ENCODE measurements at regions not wholly inside any gene's neighbourhood (a gene's known extent, or its start where the extent isn't known, plus 50 kb on each side); places are given as distances from the start of the nearest gene placed in this dataset.
"Not testable (repeated sequence)": the region's sequence is repeated elsewhere in the genome, so short reads cannot be mapped to it uniquely, and the experiment has no call there.

DNA sequence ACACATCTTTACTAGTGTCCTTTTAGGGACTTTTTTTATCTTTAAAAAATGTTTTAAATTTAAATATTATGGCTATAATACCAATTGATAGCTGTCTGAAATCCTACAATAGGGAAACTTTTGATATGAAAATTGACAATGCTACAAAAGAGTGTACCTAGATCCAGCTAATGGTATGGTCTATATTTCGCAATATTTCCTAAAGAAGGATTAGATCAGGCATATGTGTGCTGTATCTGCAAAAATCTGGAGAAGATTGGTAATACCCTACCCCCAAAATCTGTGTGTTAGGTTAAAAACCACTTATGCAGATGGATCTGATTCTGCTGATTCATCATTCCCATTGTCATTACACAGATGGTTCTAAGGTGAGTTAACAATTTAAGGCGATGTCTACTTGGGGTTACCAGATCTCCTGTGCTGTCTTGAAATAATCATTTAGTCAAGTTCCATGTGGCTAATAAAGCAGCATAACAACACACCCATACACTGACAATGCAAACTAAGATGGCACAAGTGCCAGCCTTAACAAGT is 137.1 kb downstream of the GASK1B start:
- H3K9me3 ChIP-seq (ENCODE audit: low read length), result no peaks in the 10 kb centered on the region
- DNase-seq (ENCODE audit: low spot score), result no peak
- BruUV-seq (replicated peaks), result no TSS peak
- H3K4me3 ChIP-seq (ENCODE audit: low read depth, low read length, poor library complexity, severe bottlenecking), result no peak overlapping the region
- H4K20me1 ChIP-seq (ENCODE audit: insufficient read depth, low read length), result no peaks in the 10 kb centered on the region
- H3K9me2 ChIP-seq (ENCODE audit: insufficient read depth, low read length), result no peaks in the 10 kb centered on the region
- POLR2A ChIA-PET, result no interaction called here
- H3K36me3 ChIP-seq (ENCODE audit: insufficient read depth, low read length), result no peaks in the 10 kb centered on the region
- no peak overlapping the region for H3K4me2 ChIP-seq (ENCODE audit: low read length)
- H3K4me1 ChIP-seq (ENCODE audit: insufficient read depth, low read length, poor library complexity, severe bottlenecking), result no peaks in the 10 kb centered on the region
- TF ChIP-seq, protein P1, sequence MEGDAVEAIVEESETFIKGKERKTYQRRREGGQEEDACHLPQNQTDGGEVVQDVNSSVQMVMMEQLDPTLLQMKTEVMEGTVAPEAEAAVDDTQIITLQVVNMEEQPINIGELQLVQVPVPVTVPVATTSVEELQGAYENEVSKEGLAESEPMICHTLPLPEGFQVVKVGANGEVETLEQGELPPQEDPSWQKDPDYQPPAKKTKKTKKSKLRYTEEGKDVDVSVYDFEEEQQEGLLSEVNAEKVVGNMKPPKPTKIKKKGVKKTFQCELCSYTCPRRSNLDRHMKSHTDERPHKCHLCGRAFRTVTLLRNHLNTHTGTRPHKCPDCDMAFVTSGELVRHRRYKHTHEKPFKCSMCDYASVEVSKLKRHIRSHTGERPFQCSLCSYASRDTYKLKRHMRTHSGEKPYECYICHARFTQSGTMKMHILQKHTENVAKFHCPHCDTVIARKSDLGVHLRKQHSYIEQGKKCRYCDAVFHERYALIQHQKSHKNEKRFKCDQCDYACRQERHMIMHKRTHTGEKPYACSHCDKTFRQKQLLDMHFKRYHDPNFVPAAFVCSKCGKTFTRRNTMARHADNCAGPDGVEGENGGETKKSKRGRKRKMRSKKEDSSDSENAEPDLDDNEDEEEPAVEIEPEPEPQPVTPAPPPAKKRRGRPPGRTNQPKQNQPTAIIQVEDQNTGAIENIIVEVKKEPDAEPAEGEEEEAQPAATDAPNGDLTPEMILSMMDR (conservative IDR thresholded peaks at IDR 0.05; ENCODE audit: low read length), result no peak
- TF ChIP-seq EZH2phosphoT487 (IDR thresholded peaks at IDR 0.05; ENCODE audit: borderline replicate concordance, low read depth, low read length), result no peak
- CTCF ChIA-PET (ENCODE audit: unreplicated experiment), result no interaction called here
- H3K27ac ChIP-seq (ENCODE audit: low read depth, low read length, poor library complexity, severe bottlenecking), result no peak overlapping the region
- H2AFZ ChIP-seq (ENCODE audit: low read length), result no peak overlapping the region
- H3K79me2 ChIP-seq (ENCODE audit: insufficient read depth, low read depth, low read length), result no peaks in the 10 kb centered on the region
- intact Hi-C loops (cut with micrococcal nuclease; ENCODE audit: unreplicated experiment), result no loop called here

DNA sequence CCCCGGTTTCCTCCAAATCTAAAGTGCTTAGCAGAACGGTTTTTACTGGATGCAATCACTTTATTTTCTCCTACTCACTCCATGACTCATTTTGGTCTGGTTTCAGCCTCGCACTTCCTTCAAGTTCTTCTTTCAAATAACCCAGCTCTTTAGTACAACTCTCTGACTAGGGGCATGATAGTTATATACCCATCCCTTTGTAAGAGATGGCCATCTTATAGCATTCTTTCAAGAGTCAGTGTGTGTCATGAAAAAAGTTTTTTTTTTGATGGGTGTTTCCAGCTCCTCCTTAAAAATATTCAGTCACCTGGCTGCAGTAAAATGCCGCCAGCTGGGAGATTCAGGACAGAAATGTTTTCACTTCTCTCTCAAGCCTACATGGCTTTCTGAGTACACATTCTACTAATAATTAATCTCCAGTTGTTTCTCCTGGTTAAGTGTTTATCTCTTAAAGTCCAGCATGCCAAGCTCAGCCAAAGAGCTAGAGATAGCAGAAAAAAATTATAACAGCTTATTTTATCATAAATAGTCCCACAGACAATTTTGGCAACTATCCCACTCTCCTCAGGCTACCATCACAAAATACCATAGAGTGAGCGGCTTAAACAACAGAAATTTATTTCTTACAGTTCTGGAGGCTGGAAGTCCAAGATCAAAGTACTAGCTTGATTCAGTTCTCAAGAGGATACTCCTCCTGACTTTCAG is 139.3 kb downstream of the GASK1B start:
- no peak overlapping the region for H3K4me2 ChIP-seq (ENCODE audit: low read length)
- no peaks in the 10 kb centered on the region for H4K20me1 ChIP-seq (ENCODE audit: insufficient read depth, low read length)
- TF ChIP-seq EZH2phosphoT487 (IDR thresholded peaks at IDR 0.05; ENCODE audit: borderline replicate concordance, low read depth, low read length), result no peak
- TF ChIP-seq, protein P1 (conservative IDR thresholded peaks at IDR 0.05; ENCODE audit: low read length), result no peak
- H3K79me2 ChIP-seq (ENCODE audit: insufficient read depth, low read depth, low read length), result no peaks in the 10 kb centered on the region
- H3K9me3 ChIP-seq (ENCODE audit: low read length), result no peaks in the 10 kb centered on the region
- no peak overlapping the region for H3K27ac ChIP-seq (ENCODE audit: low read depth, low read length, poor library complexity, severe bottlenecking)
- BruUV-seq (replicated peaks), result no TSS peak
- no peak for DNase-seq (ENCODE audit: low spot score)
- H3K9me2 ChIP-seq (ENCODE audit: insufficient read depth, low read length), result no peaks in the 10 kb centered on the region
- H3K36me3 ChIP-seq (ENCODE audit: insufficient read depth, low read length), result no peaks in the 10 kb centered on the region
- intact Hi-C loops (cut with micrococcal nuclease; ENCODE audit: unreplicated experiment), result no loop called here
- ChIA-PET POLR2A (interaction anchor here (1.0 kb wide), 1 partner anchor 28 kb away, joined by 3 read pairs; no protein-coding TSS in a partner anchor), CTCF (ENCODE audit: unreplicated experiment) (no interaction called here)
- H3K4me3 ChIP-seq (ENCODE audit: low read depth, low read length, poor library complexity, severe bottlenecking), result no peak overlapping the region
- no peak overlapping the region for H2AFZ ChIP-seq (ENCODE audit: low read length)
- H3K4me1 ChIP-seq (ENCODE audit: insufficient read depth, low read length, poor library complexity, severe bottlenecking), result no peaks in the 10 kb centered on the region

DNA sequence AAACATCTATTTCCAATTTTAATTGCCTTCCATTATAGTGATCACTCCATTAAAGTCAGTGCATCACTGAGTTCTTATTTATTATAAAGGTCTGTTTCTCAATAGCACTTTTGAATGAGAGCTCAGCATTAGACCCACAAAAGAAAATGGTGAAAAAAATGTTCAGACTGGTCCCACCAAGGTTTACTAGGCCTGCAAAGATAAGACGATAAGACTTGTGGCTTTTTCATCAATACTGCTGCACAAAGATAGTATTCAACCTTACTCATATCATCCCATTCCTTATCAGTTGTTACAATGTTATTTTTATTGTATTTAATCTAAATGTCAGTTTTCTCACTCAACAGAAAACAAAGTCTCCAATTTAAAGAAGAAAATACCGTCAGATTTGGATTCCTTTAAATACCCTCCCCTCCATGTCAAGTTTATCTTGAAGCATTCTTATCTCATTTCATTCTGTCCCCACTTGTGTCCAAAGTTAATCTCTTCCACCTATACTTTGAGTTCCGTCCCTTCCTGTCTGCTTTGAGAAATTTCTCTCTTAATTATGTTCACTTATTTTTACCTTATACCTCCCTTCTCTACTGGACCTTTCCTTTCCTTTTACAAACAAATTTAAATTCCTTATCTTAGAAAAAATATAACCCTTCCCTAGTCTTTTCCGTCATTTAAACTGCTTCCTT is 140.0 kb downstream of the GASK1B start:
- H3K79me2 ChIP-seq (ENCODE audit: insufficient read depth, low read depth, low read length), result no peaks in the 10 kb centered on the region
- H3K4me3 ChIP-seq (ENCODE audit: low read depth, low read length, poor library complexity, severe bottlenecking), result no peak overlapping the region
- ChIA-PET POLR2A (no interaction called here), CTCF (ENCODE audit: unreplicated experiment) (no interaction called here)
- no peak overlapping the region for H3K27ac ChIP-seq (ENCODE audit: low read depth, low read length, poor library complexity, severe bottlenecking)
- no peaks in the 10 kb centered on the region for H3K9me3 ChIP-seq (ENCODE audit: low read length)
- H4K20me1 ChIP-seq (ENCODE audit: insufficient read depth, low read length), result no peaks in the 10 kb centered on the region
- H3K4me1 ChIP-seq (ENCODE audit: insufficient read depth, low read length, poor library complexity, severe bottlenecking), result no peaks in the 10 kb centered on the region
- no TSS peak for BruUV-seq (replicated peaks)
- H3K9me2 ChIP-seq (ENCODE audit: insufficient read depth, low read length), result no peaks in the 10 kb centered on the region
- no peak for DNase-seq (ENCODE audit: low spot score)
- H2AFZ ChIP-seq (ENCODE audit: low read length), result no peak overlapping the region
- no peak overlapping the region for H3K4me2 ChIP-seq (ENCODE audit: low read length)
- TF ChIP-seq, protein P1 (conservative IDR thresholded peaks at IDR 0.05; ENCODE audit: low read length), result no peak
- no peak for TF ChIP-seq EZH2phosphoT487 (IDR thresholded peaks at IDR 0.05; ENCODE audit: borderline replicate concordance, low read depth, low read length)
- intact Hi-C loops (cut with micrococcal nuclease; ENCODE audit: unreplicated experiment), result no loop called here
- H3K36me3 ChIP-seq (ENCODE audit: insufficient read depth, low read length), result no peaks in the 10 kb centered on the region

DNA sequence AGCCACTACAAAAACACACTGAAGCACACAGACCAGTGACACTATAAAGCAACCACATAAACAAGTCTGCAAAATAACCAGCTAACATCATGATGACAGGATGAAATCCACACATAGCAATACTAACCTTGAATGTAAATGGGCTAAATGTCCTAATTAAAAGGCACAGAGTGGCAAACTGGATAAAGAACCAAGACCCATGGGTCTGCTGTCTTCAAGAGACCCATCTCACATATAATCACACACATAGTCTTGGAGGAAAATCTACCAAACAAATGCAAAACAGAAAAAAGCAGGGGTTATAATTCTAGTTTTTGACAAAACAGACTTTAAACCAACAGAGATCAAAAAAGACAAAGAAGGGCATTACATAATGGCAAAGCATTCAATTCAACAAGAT is 144.4 kb downstream of the GASK1B start:
- CTCF ChIA-PET (ENCODE audit: unreplicated experiment); POLR2A ChIA-PET: not testable (repeated sequence)

More for the DNA sequence above, 144.4 kb downstream of the GASK1B start:
- H3K36me3 ChIP-seq (ENCODE audit: insufficient read depth, low read length); H3K4me2 ChIP-seq (ENCODE audit: low read length); H4K20me1 ChIP-seq (ENCODE audit: insufficient read depth, low read length); H3K9me3 ChIP-seq (ENCODE audit: low read length); H3K4me1 ChIP-seq (ENCODE audit: insufficient read depth, low read length, poor library complexity, severe bottlenecking); H3K4me3 ChIP-seq (ENCODE audit: low read depth, low read length, poor library complexity, severe bottlenecking); H3K27ac ChIP-seq (ENCODE audit: low read depth, low read length, poor library complexity, severe bottlenecking); H3K79me2 ChIP-seq (ENCODE audit: insufficient read depth, low read depth, low read length); H2AFZ ChIP-seq (ENCODE audit: low read length); H3K9me2 ChIP-seq (ENCODE audit: insufficient read depth, low read length); DNase-seq (ENCODE audit: low spot score); BruUV-seq (replicated peaks); intact Hi-C loops (cut with micrococcal nuclease; ENCODE audit: unreplicated experiment): not testable (repeated sequence)
